ENCODE measurements at regions not wholly inside any gene's neighbourhood (a gene's known extent, or its start where the extent isn't known, plus 50 kb on each side); places are given as distances from the start of the nearest gene placed in this dataset.

DNA sequence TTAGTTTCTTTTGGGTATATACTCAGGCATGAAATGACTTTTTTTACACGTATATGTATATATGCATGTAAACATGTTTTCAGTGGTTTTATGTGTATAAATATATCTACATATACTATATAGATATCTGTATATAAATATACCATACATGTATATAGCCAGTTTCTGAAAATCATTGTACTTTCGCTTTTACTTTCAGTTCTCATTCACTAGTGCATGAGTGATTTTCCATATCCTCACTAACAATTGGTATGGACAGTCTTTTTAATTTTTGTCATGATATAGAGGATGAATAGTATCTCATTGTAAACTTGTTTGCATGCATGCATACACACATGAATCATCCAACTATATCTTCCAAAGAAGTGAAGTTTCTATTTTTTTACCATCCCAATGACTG, 877.1 kb upstream of the CDH8 start:
- no peak for TF ChIP-seq ZBED1 (IDR thresholded peaks at IDR 0.05; ENCODE audit: borderline replicate concordance)
- TF ChIP-seq TAF1 (IDR thresholded peaks at IDR 0.05; ENCODE audit: borderline replicate concordance, low read depth, low read length): no peak
- no peak for TF ChIP-seq CTCF (IDR thresholded peaks at IDR 0.05 in 2 of 3, conservative IDR thresholded peaks at IDR 0.05 in 1 of 3; ENCODE audit: control insufficient read depth in 2 of 3, extremely low read depth in 1 of 3, insufficient read depth in 1 of 3, low read depth in 3 of 3, low read length in 3 of 3)
- no peak for TF ChIP-seq POLR2A (IDR thresholded peaks at IDR 0.05; ENCODE audit: low read depth, low read length)
- TF ChIP-seq NR2C1 (IDR thresholded peaks at IDR 0.05): no peak
- TF ChIP-seq, protein P1, sequence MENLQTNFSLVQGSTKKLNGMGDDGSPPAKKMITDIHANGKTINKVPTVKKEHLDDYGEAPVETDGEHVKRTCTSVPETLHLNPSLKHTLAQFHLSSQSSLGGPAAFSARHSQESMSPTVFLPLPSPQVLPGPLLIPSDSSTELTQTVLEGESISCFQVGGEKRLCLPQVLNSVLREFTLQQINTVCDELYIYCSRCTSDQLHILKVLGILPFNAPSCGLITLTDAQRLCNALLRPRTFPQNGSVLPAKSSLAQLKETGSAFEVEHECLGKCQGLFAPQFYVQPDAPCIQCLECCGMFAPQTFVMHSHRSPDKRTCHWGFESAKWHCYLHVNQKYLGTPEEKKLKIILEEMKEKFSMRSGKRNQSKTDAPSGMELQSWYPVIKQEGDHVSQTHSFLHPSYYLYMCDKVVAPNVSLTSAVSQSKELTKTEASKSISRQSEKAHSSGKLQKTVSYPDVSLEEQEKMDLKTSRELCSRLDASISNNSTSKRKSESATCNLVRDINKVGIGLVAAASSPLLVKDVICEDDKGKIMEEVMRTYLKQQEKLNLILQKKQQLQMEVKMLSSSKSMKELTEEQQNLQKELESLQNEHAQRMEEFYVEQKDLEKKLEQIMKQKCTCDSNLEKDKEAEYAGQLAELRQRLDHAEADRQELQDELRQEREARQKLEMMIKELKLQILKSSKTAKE (IDR thresholded peaks at IDR 0.05; ENCODE audit: low read depth, poor library complexity, severe bottlenecking): no peak
- TF ChIP-seq BRCA1 (IDR thresholded peaks at IDR 0.05; ENCODE audit: low read depth, low read length): no peak
- TF ChIP-seq EP300 (IDR thresholded peaks at IDR 0.05; ENCODE audit: borderline replicate concordance in 1 of 2, control insufficient read depth in 1 of 2, low read depth in 2 of 2, low read length in 2 of 2): no peak
- no peak for TF ChIP-seq ZNF217 (IDR thresholded peaks at IDR 0.05)
- no peak for TF ChIP-seq IRF3 (IDR thresholded peaks at IDR 0.05)
- TF ChIP-seq, protein P2, sequence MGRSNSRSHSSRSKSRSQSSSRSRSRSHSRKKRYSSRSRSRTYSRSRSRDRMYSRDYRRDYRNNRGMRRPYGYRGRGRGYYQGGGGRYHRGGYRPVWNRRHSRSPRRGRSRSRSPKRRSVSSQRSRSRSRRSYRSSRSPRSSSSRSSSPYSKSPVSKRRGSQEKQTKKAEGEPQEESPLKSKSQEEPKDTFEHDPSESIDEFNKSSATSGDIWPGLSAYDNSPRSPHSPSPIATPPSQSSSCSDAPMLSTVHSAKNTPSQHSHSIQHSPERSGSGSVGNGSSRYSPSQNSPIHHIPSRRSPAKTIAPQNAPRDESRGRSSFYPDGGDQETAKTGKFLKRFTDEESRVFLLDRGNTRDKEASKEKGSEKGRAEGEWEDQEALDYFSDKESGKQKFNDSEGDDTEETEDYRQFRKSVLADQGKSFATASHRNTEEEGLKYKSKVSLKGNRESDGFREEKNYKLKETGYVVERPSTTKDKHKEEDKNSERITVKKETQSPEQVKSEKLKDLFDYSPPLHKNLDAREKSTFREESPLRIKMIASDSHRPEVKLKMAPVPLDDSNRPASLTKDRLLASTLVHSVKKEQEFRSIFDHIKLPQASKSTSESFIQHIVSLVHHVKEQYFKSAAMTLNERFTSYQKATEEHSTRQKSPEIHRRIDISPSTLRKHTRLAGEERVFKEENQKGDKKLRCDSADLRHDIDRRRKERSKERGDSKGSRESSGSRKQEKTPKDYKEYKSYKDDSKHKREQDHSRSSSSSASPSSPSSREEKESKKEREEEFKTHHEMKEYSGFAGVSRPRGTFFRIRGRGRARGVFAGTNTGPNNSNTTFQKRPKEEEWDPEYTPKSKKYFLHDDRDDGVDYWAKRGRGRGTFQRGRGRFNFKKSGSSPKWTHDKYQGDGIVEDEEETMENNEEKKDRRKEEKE (IDR thresholded peaks at IDR 0.05): no peak
- no peak for TF ChIP-seq E2F8 (IDR thresholded peaks at IDR 0.05; ENCODE audit: low read depth, partially characterized antibody)
- TF ChIP-seq, protein P3, sequence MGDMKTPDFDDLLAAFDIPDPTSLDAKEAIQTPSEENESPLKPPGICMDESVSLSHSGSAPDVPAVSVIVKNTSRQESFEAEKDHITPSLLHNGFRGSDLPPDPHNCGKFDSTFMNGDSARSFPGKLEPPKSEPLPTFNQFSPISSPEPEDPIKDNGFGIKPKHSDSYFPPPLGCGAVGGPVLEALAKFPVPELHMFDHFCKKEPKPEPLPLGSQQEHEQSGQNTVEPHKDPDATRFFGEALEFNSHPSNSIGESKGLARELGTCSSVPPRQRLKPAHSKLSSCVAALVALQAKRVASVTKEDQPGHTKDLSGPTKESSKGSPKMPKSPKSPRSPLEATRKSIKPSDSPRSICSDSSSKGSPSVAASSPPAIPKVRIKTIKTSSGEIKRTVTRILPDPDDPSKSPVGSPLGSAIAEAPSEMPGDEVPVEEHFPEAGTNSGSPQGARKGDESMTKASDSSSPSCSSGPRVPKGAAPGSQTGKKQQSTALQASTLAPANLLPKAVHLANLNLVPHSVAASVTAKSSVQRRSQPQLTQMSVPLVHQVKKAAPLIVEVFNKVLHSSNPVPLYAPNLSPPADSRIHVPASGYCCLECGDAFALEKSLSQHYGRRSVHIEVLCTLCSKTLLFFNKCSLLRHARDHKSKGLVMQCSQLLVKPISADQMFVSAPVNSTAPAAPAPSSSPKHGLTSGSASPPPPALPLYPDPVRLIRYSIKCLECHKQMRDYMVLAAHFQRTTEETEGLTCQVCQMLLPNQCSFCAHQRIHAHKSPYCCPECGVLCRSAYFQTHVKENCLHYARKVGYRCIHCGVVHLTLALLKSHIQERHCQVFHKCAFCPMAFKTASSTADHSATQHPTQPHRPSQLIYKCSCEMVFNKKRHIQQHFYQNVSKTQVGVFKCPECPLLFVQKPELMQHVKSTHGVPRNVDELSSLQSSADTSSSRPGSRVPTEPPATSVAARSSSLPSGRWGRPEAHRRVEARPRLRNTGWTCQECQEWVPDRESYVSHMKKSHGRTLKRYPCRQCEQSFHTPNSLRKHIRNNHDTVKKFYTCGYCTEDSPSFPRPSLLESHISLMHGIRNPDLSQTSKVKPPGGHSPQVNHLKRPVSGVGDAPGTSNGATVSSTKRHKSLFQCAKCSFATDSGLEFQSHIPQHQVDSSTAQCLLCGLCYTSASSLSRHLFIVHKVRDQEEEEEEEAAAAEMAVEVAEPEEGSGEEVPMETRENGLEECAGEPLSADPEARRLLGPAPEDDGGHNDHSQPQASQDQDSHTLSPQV (IDR thresholded peaks at IDR 0.05): no peak
- TF ChIP-seq FOXM1 (IDR thresholded peaks at IDR 0.05; ENCODE audit: low read depth, low read length): no peak
